HepG2 (cell line): ENCODE measurements at regions not wholly inside any gene's neighbourhood (a gene's known extent, or its start where the extent isn't known, plus 50 kb on each side); places are given as distances from the start of the nearest gene placed in this dataset.

Experiments
- BRCA1 ChIP-seq: sonication (generic); formaldehyde crosslinking; IDR thresholded peaks from 2 replicates; pipeline ENCODE4 v1.4.0; 2020; ENCODE audit warnings: missing genetic modification reagents
- CAMTA2 ChIP-seq: sonication (generic); formaldehyde crosslinking; IDR thresholded peaks from 2 replicates; pipeline ENCODE4 v1.4.0; 2020; ENCODE audit warnings: mild to moderate bottlenecking, missing genetic modification reagents, borderline replicate concordance
- MTF1 ChIP-seq: sonication (generic); formaldehyde crosslinking; IDR thresholded peaks from 2 replicates; pipeline ENCODE4 v1.5.0; 2020; ENCODE audit warnings: missing genetic modification reagents
- TAF1 ChIP-seq: sonication (generic); formaldehyde crosslinking; IDR thresholded peaks from 2 replicates; pipeline ENCODE4 v1.4.0; 2020; ENCODE audit warnings: missing genetic modification reagents
- ZNF274 ChIP-seq: sonication (generic); formaldehyde crosslinking; IDR thresholded peaks from 2 replicates; pipeline ENCODE4 v1.5.1; 2020; ENCODE audit warnings: mild to moderate bottlenecking, missing genetic modification reagents
- TF ChIP-seq, protein P1 (sequence below): sonication (generic); formaldehyde crosslinking; IDR thresholded peaks from 2 replicates; pipeline ENCODE4 v1.8.0; 2022; ENCODE audit warnings: mild to moderate bottlenecking, missing genetic modification reagents, borderline replicate concordance

DNA sequence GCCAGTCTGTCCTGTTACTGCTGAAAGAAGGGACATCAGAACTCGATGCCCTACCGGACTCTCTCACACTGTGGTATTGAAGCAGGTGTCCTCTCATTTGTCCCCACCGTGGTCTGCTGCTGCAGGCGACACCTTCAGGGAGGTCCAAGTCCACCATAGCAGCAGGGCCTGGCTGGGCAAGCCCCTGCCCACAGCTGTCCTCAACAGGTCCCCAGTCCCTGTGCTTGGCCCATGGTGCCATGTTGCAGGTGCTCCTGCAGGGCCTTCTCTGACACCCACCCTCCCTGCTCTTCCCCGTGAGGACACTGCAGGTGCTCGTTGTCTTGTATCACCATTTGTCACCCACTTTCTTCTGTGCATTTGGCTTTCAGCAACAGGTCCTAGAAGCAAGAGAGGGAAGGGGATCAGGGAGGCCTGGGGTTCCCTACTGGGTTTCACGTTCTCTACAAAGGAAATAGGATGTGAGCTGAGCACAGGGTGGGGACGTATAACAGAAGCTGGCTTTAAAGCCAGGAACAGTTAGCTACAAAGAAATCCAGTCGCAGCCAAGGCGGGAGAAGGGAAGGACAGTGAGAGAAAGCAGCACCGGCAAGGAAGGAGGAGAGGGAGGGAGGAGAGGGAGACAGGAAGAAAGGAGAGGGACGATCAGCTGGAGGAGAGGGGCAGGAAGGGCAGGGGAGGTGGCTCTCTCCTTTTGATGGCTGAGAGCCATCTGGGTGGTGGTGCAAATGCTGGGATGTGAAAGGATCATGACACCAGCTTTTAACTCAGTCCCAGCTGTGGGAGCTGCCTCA, 117.7 kb upstream of the FRMD4A start:
- TF ChIP-seq MTF1 (CRISPR knock-in tag) (no peak), ZNF274 (no peak), BRCA1 (CRISPR knock-in tag) (no peak), TAF1 (CRISPR knock-in tag) (no peak), CAMTA2 (no peak)
- TF ChIP-seq, protein P1, sequence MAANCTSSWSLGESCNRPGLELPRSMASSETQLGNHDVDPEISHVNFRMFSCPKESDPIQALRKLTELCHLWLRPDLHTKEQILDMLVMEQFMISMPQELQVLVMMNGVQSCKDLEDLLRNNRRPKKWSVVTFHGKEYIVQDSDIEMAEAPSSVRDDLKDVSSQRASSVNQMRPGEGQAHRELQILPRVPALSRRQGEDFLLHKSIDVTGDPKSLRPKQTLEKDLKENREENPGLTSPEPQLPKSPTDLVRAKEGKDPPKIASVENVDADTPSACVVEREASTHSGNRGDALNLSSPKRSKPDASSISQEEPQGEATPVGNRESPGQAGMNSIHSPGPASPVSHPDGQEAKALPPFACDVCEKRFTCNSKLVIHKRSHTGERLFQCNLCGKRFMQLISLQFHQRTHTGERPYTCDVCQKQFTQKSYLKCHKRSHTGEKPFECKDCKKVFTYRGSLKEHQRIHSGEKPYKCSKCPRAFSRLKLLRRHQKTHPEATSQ (CRISPR knock-in tag): no peak
